WTC11 (cell line): ENCODE measurements at regions not wholly inside any gene's neighbourhood (a gene's known extent, or its start where the extent isn't known, plus 50 kb on each side); places are given as distances from the start of the nearest gene placed in this dataset.
"Not testable (repeated sequence)": the region's sequence is repeated elsewhere in the genome, so short reads cannot be mapped to it uniquely, and the experiment has no call there.

Experiments
- ATAC-seq: fragments of 200-7000 bp; cut with Tn5 transposase; 2 replicates; pipeline ENCODE4 v1.10.0; 2021; ENCODE audit warnings: mild to moderate bottlenecking, moderate library complexity
- CTCF ChIA-PET: fragments of 300-600 bp; sonication (Branson Sonifier 250); formaldehyde crosslinking; loops from one replicate; lab custom pipeline; 2021; ENCODE audit warnings: antibody characterized with exemption; lab: Charles Lee
- POLR2A ChIA-PET: fragments of 350-600 bp; sonication (Branson Sonifier 250); formaldehyde crosslinking; loops from one replicate; lab custom pipeline; 2021; ENCODE audit warnings: antibody characterized with exemption; lab: Charles Lee
- DNase-seq: peaks from one replicate; pipeline ENCODE4 v3.0.0; 2021; ENCODE audit warnings: low spot score
- H3K27ac Mint-ChIP-seq: 2 replicates; pipeline ENCODE4 v1.8.0; 2021; ENCODE audit warnings: mixed read lengths
- H3K27me3 Mint-ChIP-seq: 2 replicates; pipeline ENCODE4 v1.8.0; 2021; ENCODE audit warnings: low read depth, mild to moderate bottlenecking, moderate library complexity, mixed read lengths
- H3K36me3 Mint-ChIP-seq: 2 replicates; pipeline ENCODE4 v1.8.0; 2021; ENCODE audit warnings: mixed read lengths
- H3K4me1 Mint-ChIP-seq: 2 replicates; pipeline ENCODE4 v1.8.0; 2022; ENCODE audit warnings: mixed read lengths
- H3K4me3 Mint-ChIP-seq: 2 replicates; pipeline ENCODE4 v1.8.0; 2021; ENCODE audit warnings: mild to moderate bottlenecking, moderate library complexity, mixed read lengths
- H3K9me3 Mint-ChIP-seq: 2 replicates; pipeline ENCODE4 v1.8.0; 2021; ENCODE audit warnings: mixed read lengths
- CTCF ChIP-seq: fragments of 200-600 bp; IDR thresholded peaks from 2 replicates; pipeline ENCODE4 v1.8.0; 2022; ENCODE audit warnings: antibody characterized with exemption
- E2F1 ChIP-seq: sonication (generic); formaldehyde crosslinking; IDR thresholded peaks from 2 replicates; pipeline ENCODE4 v1.8.0; 2022; ENCODE audit warnings: mild to moderate bottlenecking, missing genetic modification reagents
- EMX1 ChIP-seq: fragments of 250-450 bp; sonication (Bioruptor Pico); IDR thresholded peaks from 2 replicates; pipeline ENCODE4 v1.8.0; 2021; ENCODE audit warnings: mild to moderate bottlenecking
- GTF2I ChIP-seq: fragments of 250-450 bp; sonication (Bioruptor Pico); conservative IDR thresholded peaks from 2 replicates; pipeline ENCODE4 v1.4.0; 2021; ENCODE audit warnings: mild to moderate bottlenecking
- PREB ChIP-seq: sonication (generic); formaldehyde crosslinking; IDR thresholded peaks from 2 replicates; pipeline ENCODE4 v1.8.1; 2022; ENCODE audit warnings: mild to moderate bottlenecking, missing genetic modification reagents, moderate library complexity, borderline replicate concordance
- SMAD4 ChIP-seq: sonication (generic); formaldehyde crosslinking; IDR thresholded peaks from 2 replicates; pipeline ENCODE4 v1.8.0; 2022; ENCODE audit warnings: mild to moderate bottlenecking, missing genetic modification reagents
- ZNF281 ChIP-seq: sonication (generic); formaldehyde crosslinking; IDR thresholded peaks from 2 replicates; pipeline ENCODE4 v1.8.0; 2023; ENCODE audit warnings: mild to moderate bottlenecking, missing genetic modification reagents
- ZSCAN18 ChIP-seq: fragments of 250-450 bp; sonication (Bioruptor Pico); IDR thresholded peaks from 2 replicates; pipeline ENCODE4 v2.1.2; 2022; ENCODE audit warnings: mild to moderate bottlenecking, moderate library complexity
- TF ChIP-seq, protein P1 (sequence below): fragments of 250-450 bp; sonication (Bioruptor Pico); conservative IDR thresholded peaks from 2 replicates; pipeline ENCODE4 v1.9.0; 2021; ENCODE audit warnings: mild to moderate bottlenecking
- TF ChIP-seq, protein P2 (sequence below): sonication (generic); formaldehyde crosslinking; IDR thresholded peaks from 2 replicates; pipeline ENCODE4 v1.8.0; 2023; ENCODE audit warnings: missing genetic modification reagents

DNA sequence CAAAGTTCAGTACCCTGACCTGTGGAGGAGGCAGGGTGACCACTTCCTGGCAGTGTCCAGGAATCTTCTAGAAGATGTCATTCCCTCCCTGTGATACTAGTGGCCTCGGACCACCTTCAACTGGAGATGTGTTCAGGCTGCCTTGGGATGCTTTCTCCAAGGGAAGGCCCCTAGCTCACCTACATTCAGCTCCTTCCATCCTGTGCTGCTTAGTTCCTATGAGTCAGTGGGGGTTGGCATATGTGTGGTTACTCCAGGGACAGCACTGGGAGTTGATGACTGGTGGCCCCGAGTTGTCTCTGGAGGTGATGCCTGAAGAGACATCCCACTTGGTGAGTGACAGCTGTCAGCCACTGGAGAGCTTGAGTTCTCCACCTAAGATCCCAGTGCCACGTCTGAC lies 81.8 kb upstream of the OR9Q1 start (continued):
- no peak for TF ChIP-seq E2F1 (CRISPR knock-in tag)
- TF ChIP-seq GTF2I (CRISPR knock-in tag), result no peak
- TF ChIP-seq ZSCAN18 (CRISPR knock-in tag), result no peak

- ChIA-PET CTCF (no interaction called here), POLR2A (no interaction called here)
- Mint-ChIP-seq H3K4me1 (no peaks in the 10 kb centered on the region), H3K9me3 (peaks cover 18% of the 10 kb centered on the region), H3K27me3 (no peaks in the 10 kb centered on the region; the same call in 1 of the 2 replicates), H3K27ac (no peak overlapping the region), H3K36me3 (peaks cover 3% of the 10 kb centered on the region; the same call in 1 of the 2 replicates), H3K4me3 (no peak overlapping the region)
- ATAC-seq, result no peak
- no peak for DNase-seq
- TF ChIP-seq CTCF (no peak), EMX1 (CRISPR knock-in tag) (no peak), PREB (CRISPR knock-in tag) (no peak), SMAD4 (CRISPR knock-in tag) (no peak), ZNF281 (CRISPR knock-in tag) (no peak)
- TF ChIP-seq, protein P1, sequence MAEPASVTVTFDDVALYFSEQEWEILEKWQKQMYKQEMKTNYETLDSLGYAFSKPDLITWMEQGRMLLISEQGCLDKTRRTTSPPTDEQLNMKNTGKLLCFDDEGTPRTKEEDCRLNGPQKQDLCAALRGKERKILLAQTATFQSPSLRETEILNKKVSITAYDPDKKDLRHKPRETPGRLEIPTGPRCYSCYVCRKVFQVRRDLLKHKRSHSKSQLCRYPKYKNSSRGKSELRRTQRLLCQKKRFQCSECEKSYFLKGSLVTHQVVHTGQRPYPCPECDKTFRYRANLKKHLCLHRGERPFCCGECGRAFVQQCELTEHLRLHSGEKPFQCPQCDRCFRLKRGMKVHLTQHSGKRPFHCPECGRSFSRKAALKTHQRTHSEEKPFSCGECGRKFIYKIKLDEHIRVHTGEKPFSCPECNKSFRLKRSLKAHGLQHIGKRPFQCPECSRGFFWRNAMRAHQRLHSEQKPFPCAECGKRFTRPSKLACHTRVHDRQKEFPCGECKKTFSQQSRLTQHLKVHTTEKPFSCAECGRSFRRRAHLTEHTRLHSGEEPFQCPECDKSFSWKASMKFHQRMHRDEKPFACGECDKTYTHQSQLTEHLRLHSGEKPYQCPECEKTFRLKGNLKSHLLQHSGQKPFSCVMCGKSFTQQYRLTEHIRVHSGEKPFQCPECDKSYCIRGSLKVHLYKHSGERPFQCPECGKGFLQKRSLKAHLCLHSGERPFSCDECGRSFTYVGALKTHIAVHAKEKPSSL (CRISPR knock-in tag), result no peak
- TF ChIP-seq, protein P2, sequence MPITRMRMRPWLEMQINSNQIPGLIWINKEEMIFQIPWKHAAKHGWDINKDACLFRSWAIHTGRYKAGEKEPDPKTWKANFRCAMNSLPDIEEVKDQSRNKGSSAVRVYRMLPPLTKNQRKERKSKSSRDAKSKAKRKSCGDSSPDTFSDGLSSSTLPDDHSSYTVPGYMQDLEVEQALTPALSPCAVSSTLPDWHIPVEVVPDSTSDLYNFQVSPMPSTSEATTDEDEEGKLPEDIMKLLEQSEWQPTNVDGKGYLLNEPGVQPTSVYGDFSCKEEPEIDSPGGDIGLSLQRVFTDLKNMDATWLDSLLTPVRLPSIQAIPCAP (CRISPR knock-in tag), result no peak
Observed at GRCh38 chr11:57942808-57943207, 80.9 kb upstream of the OR9Q1 start.

GRCh38 chr11:57943766-57944165 lies 79.9 kb upstream of the OR9Q1 start:
- H3K9me3 Mint-ChIP-seq, result peaks cover 25% of the 10 kb centered on the region
- H3K27me3 Mint-ChIP-seq, H3K4me3 Mint-ChIP-seq, CTCF ChIA-PET, H3K36me3 Mint-ChIP-seq, H3K27ac Mint-ChIP-seq, DNase-seq, ATAC-seq, POLR2A ChIA-PET, H3K4me1 Mint-ChIP-seq: not testable (repeated sequence)
